GM19035 (cell line): ENCODE measurements at regions not wholly inside any gene's neighbourhood (a gene's known extent, or its start where the extent isn't known, plus 50 kb on each side); places are given as distances from the start of the nearest gene placed in this dataset.
"Not testable (repeated sequence)": the region's sequence is repeated elsewhere in the genome, so short reads cannot be mapped to it uniquely, and the experiment has no call there.

Experiments
- ATAC-seq: cut with Tn5 transposase; IDR thresholded peaks from one replicate; pipeline ENCODE4 v1.9.1; 2021; ENCODE audit not compliant: unreplicated experiment

DNA sequence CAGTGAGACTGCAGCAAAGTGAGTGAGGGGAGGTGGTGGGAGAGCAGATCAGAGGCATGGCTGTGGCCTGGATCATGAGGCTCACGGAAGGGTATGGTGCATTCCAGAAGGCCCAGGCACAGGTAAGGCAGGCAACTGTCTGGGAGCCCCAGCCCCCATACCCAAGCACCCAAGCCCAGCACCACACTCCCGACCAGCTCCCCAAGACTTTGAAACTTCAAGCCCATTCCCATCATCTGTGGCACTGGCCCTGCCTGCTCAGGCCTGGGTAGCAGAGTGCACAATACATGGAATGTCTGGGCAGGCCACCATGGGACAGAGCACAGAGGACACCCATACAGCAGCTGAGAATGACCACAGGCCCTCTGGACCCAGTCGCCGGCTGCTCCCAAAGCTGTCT, 202.6 kb upstream of the ARL4C start:
- ATAC-seq, result no peak

DNA sequence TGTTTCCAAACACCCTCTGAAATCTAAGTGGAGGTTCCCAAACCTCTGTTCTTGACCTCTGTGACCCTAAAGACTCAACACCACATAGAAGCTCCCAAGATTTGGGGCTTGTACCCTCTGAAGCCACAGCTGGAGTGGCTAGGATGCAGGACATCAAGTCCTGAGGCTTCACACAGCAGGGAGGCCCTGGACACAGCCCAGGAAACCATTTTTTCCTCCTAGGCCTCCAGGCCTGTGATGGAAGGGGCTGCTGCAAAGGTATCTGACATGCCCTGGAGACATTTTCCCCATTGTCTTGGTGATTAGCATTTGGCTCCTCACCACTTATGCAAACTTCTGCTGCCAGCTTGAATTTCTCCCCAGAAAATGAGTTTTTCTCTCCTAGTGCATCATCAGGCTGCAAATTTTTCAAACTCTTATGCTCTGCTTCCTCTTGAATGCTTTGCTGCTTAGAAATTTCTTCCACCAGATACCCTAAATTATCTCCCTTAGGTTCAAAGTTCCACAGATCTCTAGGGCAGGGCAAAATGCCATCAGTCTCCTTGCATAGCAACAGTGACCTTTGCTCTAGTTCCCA, 200.5 kb upstream of the ARL4C start:
- not testable (repeated sequence) for ATAC-seq

DNA sequence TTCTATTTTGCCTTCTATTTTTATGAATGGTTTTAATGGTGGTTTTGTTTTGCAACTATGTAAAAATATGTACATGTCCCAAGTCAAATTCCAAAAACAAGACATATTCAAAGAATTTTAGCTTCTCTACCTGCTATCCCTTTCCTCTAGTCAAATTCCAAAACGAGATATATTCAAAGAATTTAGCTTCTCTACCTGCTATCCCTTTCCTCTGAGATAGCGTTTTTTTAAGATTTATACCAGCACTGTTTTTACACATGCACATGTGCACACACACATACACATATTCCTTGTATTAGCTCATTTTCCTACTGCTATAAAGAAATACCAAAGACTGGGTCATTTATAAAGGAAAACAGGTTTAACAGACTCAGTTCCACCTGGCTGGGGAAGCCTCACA, 199.1 kb upstream of the ARL4C start:
- no peak for ATAC-seq

DNA sequence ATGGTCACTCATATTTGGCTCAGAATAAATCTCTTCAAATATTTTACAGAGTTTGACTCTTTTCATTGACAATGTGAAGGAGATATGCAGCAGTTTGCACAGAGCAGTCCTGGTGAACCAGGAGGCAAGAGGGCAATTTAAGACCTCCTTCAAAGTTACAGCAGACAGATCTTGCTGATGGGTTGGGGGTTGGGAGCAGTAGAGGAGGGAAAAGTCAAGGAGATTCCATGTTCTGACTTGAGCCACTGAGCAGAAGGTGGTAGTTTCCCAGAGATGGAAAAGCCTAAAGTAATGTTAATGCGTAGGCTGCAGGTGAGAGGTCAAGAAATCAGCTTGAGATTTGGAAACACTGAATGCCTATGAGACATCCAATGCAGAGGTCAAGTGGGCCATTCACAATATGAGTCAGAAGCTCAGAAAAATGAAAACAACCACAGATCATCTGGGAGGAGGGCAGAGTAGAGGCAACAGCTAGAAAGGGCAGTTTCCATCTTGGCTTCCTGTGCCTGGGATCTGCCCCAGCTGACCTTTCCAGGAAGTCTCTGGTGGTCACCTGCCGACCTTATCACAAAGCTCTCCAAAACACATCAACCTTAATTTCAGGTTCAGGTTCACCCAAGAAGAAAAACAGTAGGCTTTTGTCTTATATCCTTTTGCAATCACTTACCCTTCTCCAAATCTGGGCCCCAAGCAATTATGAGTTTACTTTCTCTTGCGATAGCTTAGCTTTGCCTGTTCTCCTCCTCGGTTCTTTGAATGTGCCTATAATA, 197.5 kb upstream of the ARL4C start:
- no peak for ATAC-seq

DNA sequence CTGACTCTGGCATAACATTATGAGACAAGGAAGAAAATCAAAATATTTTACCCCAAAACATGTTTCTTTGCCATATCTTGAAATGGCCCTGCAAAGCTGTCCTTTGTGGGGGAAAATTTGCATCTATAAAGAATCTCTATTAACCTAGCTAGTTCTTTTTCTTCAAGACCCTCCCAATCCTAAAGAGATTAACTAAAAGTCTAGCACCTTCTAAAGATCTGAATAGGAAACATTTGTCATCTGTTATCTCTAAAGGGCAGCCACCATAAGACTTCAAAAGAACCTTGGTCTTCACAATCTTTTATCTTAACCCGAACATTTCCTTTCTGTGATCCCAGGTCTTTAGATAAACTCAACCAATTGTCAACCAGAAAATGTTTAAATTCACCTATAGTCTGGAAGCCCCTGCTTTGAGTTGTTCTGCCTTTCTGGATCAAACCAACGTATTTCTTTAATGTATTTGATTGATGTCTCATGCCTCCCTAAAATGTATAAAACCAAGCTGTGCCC, 196.9 kb upstream of the ARL4C start:
- ATAC-seq, result not testable (repeated sequence)

DNA sequence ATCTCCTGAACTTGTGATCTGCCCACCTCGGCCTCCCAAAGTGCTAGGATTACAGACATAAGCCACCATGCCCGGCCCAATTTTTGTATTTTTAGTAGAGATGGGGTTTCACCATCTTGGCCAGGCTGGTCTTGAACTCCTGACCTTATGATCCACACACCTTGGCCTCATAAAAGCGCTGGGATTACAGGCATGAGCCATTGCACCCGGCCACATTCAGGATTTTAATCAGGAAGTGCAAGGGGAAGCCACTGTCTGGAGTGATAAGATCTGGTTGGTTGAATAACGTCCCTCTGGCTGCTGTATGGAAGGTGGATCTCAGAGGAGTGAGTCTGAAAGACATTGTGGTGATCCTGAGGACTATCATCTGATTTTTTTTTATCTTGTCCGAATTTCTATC, 196.3 kb upstream of the ARL4C start:
- not testable (repeated sequence) for ATAC-seq

DNA sequence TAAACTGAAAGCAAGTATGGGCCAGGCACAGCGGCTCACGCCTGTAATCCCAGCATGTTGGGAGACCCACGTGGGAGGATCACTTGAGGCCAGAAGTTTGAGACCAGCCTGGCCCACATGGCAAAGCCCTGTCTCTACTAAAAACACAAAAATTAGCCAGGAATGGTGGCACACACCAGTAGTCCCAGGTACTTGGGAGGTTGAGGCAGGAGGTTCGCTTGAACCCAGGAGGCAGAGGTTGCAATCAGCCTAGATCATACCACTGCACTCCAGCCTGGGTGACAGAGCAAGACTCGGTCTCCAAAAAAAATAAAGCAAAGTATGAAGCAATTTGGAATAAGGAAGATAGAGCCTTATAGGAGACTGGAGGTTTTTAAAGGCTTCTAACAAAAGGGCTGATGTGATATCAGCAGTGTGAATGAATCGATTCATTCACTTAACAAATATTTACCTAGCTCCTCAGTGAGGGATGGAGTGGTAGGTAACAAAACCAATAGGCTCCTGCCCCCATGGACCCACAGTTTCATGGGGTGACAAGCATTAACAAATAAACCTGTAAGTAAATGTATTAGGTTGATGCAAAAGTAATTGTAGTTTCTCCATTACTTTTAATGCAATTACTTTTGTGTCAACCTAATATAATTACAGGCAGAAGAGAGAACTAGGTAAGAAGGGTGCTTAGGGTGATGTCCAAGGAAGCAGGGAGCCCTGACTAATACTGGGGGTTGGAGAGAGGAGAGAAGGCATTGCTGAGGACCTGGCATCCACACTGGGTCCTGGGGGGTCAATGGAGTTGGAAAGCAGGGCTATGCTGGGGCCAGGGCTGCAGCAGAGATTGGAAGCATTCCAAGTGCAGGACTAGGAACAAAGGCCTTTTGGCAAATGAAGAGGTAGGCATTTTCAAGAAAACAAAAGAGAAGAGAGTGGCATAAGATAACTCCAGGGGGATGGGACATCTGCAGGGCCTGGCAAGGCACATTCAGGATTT, 195.4 kb upstream of the ARL4C start:
- ATAC-seq, result no peak

DNA sequence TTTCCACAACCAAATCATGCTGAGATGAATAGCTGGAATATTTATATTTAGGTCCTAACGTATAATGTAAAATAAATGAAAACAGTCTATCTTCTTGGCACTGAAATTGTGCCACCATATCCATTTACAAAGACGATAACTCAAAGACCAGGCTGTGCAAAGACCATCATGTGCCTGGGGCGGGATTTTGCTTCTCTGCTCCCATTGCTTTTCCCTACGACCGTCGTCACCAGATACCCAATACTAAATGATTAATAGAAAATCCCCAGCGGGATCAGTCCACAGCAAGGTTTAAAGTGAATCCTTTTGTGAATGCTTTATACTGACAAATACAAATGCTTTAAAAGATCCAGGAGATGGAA, 194.3 kb upstream of the ARL4C start:
- ATAC-seq, result no peak

DNA sequence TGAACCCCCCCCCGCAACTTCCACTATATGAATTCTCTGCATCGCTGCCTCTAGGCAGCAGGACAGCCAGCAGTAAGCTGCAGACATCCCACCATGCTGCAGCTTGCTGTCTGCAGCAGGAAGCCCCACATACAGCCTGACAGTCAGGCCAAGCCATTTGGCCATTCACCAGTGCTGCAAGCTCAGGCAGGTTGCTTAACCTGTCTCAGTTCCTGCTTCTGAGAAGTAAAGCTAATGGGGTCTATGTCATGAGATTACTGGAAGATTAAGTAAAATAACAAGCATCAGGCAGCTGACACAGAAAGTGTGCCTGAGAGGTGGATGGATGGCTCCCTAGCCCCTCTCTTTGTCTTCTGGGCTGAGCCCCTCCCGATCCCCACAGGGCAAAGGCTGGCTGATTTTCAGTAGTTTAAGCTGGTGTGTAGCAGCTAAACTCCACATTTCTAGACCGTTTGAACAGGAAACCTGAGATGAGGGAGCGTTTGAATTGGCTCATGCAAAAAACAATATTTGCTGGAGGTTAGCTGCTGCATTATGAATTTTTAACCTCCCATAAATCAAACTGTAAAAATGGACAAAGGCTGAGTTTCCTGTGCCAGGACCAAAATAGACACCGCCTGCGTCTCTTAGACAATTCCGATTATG, 193.8 kb upstream of the ARL4C start:
- ATAC-seq, result no peak

DNA sequence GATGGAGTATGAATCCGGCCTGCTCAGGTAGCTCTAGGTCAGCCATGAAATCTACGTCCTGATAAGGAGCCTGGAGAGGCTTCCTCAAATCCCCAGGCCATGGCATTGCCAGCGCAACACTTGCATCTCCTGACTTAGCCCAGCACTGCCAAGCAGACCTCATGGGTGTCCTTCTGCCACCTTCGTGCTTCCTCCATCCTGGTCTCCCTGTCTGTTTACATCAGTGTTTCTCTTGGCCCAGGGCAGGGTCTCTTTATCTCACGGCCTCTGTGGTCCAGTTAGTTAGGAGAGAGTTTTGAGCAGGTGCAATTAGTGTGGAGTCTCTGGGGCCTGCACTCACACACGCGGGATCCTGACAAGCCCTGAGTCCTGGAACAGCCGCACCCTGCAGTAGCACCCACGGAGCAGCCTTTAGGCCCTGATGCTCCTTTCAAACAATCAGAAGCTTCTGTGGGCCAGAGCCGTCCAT, 193.1 kb upstream of the ARL4C start:
- ATAC-seq, result no peak

DNA sequence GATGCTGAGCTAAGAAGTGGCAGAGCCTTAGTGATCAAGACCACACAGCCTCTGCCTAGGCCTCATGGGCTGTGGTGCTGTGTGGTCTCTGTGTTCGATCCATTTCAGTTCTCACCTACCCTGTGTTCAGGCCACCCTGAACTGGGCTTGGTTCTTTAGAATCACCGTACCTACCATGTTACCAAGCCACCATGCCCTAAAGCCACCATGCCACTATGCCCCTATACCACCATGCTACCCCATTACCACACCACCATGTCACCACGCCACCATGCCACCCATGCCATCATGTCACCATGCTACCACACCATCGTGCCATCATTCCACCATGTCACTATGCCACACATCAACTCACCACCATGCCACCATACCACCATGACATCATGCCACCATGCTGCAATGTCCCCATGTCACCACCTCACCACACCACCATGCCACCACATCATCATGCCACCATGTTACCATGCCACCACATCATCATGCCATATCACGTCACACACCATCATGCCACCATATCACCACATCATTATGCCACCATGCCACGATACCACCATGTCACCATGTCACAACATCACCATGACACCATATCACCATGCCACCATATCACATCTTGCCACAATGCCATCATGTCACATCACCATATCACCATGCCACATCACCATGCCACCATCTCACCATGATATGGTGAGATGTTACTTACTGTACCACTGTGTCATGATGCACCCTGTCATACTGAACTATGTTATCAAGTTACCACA, 191.0 kb upstream of the ARL4C start:
- ATAC-seq, result no peak

DNA sequence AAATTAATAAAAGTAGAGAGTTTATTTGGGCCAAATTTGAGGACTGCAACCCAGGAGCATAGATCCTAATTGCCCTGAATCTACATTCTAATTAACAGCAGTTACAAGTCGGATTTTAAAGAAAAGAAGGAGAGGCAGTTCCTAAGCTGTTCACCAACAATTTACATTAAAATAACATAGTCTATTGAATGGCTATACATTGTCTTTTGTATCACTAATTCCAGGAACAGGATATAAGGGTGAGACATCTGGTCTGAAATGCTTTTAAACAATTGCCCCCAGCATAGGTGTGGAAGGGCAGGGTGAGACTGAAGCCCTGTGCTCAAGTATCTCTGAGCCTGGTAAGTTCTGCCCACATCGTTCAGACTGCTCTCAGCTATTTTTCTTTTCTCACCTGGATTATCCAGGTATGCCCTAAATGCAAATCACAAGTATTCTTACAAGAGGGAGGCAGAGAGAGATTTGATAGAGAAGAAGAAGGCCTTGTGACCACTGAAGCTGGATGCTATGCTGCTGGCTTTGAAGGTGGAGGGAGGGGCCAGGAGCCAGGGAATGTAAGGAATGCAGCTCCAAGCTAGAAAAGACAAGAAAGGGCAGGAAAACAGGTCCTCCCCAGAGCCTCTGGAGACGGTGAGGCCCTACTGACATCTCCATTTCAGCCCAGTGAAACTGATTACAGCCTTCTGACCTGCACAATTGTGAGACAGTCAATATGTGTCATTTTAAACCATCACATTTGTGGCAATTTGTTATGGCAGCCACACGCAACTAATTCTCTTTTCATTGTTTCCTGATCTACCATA, 189.4 kb upstream of the ARL4C start:
- ATAC-seq, result no peak

DNA sequence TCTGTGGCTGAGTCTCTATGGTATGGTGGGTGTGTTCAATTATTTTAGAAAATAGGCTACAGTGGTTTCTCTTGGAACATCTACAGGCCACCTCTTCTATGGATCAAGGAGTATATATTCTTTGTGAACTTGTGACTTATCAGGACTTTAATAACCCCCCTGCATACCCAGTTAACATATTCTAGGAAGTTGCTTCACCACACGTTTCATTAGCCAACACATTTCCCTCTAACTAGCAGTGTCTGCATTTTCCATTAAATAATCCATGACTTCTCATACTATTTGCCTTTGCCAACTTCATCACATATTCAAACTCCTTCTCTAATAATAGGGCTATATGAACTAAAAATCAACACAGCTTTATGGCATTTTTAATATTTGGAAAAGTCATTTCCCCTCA, 187.6 kb upstream of the ARL4C start:
- ATAC-seq, result no peak

DNA sequence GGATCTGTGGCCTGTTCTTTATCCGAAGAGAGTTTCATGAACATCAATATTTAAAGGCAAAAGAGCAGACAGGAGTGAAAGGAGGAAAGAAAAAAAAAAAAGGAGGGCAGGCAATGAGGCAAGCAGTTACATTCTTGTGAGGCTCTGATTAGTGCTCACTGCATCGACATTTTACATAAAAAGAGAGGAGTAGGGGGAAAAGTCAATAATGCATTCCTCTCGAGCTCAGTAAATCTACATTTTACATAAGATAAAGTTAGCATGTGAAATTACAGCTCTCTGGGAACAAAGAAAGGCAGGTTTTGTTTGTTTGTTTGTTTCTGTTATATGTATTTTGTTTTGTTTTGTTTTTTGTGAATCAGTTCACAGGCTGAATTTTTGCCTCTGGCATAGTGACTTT, 187.1 kb upstream of the ARL4C start:
- no peak for ATAC-seq

DNA sequence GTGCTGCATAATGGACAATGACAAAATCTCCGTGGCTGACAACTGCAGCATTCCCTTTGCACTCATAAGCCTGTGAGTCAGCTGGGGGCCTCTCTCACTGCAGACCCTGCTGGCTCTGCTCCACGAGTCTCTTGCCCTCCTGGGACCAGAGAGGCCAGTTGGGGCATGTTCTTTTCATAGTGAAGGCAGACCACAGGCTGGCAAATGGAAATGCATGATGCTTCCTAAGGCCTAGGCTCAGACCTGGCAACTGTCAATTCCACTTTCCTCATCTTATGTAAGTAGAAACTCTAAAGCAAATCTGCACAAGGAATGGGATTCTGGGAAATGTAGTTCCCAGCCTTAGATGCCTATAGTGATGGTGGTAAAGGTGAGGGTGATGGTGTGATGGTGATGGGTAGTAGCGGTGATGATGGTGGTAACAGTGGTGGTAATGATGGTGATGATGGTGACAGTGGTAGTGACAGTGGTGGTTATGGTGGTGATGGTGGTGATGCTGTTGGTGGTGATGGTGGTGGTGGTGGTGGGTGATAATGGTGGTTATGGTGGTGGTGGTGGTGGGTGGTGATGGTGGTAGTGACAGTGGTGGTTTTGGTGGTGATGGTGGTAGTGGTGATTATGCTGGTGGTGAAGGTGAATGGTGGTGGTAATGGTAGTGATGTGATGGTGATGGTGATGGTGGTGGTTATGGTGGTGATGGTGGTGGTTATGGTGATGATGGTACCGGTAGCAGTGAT, 185.8 kb upstream of the ARL4C start:
- no peak for ATAC-seq

DNA sequence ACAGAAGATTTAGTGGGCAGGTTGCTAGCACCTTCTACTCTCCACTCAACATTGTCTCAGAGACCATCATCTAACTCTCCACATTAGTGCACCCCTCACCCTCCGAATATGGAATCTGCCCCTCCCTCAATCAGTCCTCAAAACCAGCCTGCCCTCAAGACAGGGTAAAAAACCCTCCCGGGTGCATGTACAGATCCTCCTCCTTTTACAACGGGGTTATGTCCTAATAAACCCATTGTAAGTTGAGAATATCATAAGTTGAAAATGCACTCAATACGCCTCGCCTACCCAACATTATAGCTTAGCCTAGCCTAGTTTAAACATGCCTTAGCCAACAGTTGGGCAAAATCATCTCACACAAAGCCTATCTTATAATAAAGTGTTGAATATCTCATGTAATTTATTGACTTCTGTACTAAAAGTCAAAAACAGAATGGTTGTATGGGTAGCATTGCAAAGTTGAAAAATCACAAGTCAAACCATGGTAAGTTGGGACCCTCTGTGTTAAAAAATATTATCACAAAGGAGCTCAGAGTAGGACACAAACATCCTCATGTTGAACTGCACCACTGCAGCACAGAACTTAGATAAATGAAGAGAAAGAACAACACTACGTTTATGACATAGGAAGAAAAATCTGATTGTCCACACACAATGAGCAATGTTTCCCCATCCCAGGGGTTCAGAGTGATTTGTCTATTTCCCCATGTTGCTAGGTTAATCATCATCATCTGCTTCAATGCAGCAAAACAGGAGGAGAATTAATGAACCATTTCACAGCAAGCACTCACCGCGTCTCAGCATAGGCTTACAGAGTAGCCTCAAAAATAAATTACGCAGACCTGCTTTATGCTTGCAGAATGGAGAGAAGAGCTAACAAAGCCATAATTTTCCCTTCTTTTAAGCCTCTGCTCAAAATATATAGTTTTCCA, 184.1 kb upstream of the ARL4C start:
- ATAC-seq, result no peak
